ENCODE measurements at regions not wholly inside any gene's neighbourhood (a gene's known extent, or its start where the extent isn't known, plus 50 kb on each side); places are given as distances from the start of the nearest gene placed in this dataset.

GRCh38 chr1:70517444-70517843 lies 106.4 kb downstream of the CTH start:
- TF ChIP-seq CTCF (IDR thresholded peaks at IDR 0.05), result no peak
- TF ChIP-seq POLR2A (IDR thresholded peaks at IDR 0.05), result no peak

Data from adrenal gland (tissue), 5 donors.